HepG2 (cell line): ENCODE measurements at regions not wholly inside any gene's neighbourhood (a gene's known extent, or its start where the extent isn't known, plus 50 kb on each side); places are given as distances from the start of the nearest gene placed in this dataset.
A peak's percentile ranks its signal among the peaks of the same experiment; 100 is the strongest.

Experiments used
- ATAC-seq: fragments of 200-7000 bp; cut with Tn5 transposase; 3 replicates; pipeline ENCODE4 v1.9.1; 2020; ENCODE audit warnings: mild to moderate bottlenecking, moderate library complexity
- BruUV-seq: library from RNA; stranded (reverse); fragments of 400-500 nt; replicated peaks from 2 replicates; lab custom pipeline; 2021; lab: Mats Ljungman, UMichigan
- CTCF ChIA-PET: fragments of 300-600 bp; formaldehyde crosslinking; extraction: SDS; loops from one replicate; lab custom pipeline; 2021; ENCODE audit warnings: low total read pairs, inconsistent platforms, low intra/inter-chr PET ratio; lab: Yijun Ruan, JAX
- POLR2A ChIA-PET: fragments of 350-600 bp; sonication (Branson Sonifier 250); formaldehyde crosslinking; loops from one replicate; lab custom pipeline; 2020; ENCODE audit warnings: antibody characterized with exemption, inconsistent platforms; lab: Yijun Ruan, JAX
- DNase-seq: peaks from one replicate; pipeline ENCODE4 v3.0.0-alpha.2; 2015; ENCODE audit warnings: low spot score
- FAIRE-seq: peaks from 3 replicates; lab custom pipeline; 2011; peaks lifted over from hg19 to GRCh38; lab: Jason Lieb, UNC
- H2AFZ ChIP-seq: one replicate; pipeline ENCODE4 v1.6.1; 2011; ENCODE audit warnings: low read length, inconsistent platforms
- H3K27ac ChIP-seq: fragments of 300-600 bp; 3 replicates; pipeline ENCODE4 v1.8.0; 2011; ENCODE audit warnings: mixed run types, mild to moderate bottlenecking, mixed read lengths, low read length, inconsistent platforms; ENCODE audit not compliant: insufficient read depth; ENCODE audit errors: extremely low read length
- H3K27me3 ChIP-seq, 2 experiments: fragments of 200-600 bp in 1 of 2; 2 replicates in 1 of 2; 3 replicates in 1 of 2; pipeline versions ENCODE4 v1.6.0 to v1.8.0; 2011; ENCODE audit warnings: low read length in 2 of 2, mild to moderate bottlenecking in 2 of 2, moderate library complexity in 2 of 2, inconsistent platforms in 1 of 2; ENCODE audit not compliant: insufficient read depth in 2 of 2, control insufficient read depth in 1 of 2
- H3K36me3 ChIP-seq, 2 experiments: fragments of 200-600 bp in 1 of 2; replicated peaks in 1 of 2; 2 replicates in 1 of 2; 3 replicates in 1 of 2; pipeline versions ENCODE4 v1.5.1 to v1.8.0; 2011; ENCODE audit warnings: low read length in 2 of 2, inconsistent platforms in 1 of 2; ENCODE audit not compliant: insufficient read depth in 2 of 2, control insufficient read depth in 1 of 2
- H3K4me1 ChIP-seq: 2 replicates; pipeline ENCODE4 v1.5.1; 2012; ENCODE audit warnings: low read length, inconsistent platforms; ENCODE audit not compliant: insufficient read depth
- H3K4me2 ChIP-seq: 2 replicates; pipeline ENCODE4 v1.6.0; 2011; ENCODE audit warnings: low read depth, low read length, inconsistent platforms
- H3K4me3 ChIP-seq, 3 experiments: fragments of 200-600 bp in 1 of 3; sonication (generic), shearing (Covaris generic) in 1 of 3; replicated peaks in 1 of 3; 2 replicates each; pipeline ENCODE4 v1.5.1; 2011 to 2016; ENCODE audit warnings: low read length in 3 of 3, inconsistent platforms in 2 of 3, low read depth in 2 of 3, mild to moderate bottlenecking in 2 of 3, control low read depth in 1 of 3, mixed read lengths in 1 of 3; ENCODE audit not compliant: insufficient read depth in 1 of 3
- H3K79me2 ChIP-seq: one replicate; pipeline ENCODE4 v1.6.1; 2011; ENCODE audit warnings: low read length, inconsistent platforms; ENCODE audit not compliant: insufficient read depth
- H3K9ac ChIP-seq: 2 replicates; pipeline ENCODE4 v1.6.0; 2011; ENCODE audit warnings: mild to moderate bottlenecking, low read depth, low read length, inconsistent platforms; ENCODE audit not compliant: insufficient read depth
- H3K9me3 ChIP-seq: 2 replicates; pipeline ENCODE4 v1.5.1; 2012; ENCODE audit warnings: mild to moderate bottlenecking, low read length
- H4K20me1 ChIP-seq: 2 replicates; pipeline ENCODE4 v1.6.0; 2011; ENCODE audit warnings: inconsistent platforms, mild to moderate bottlenecking, low read length, moderate library complexity; ENCODE audit not compliant: insufficient read depth
- ELF4 ChIP-seq: sonication (generic); formaldehyde crosslinking; IDR thresholded peaks from 2 replicates; pipeline ENCODE4 v1.5.0; 2020; ENCODE audit warnings: missing genetic modification reagents, mild to moderate bottlenecking, moderate library complexity, borderline replicate concordance
- ISX ChIP-seq: sonication (generic); formaldehyde crosslinking; conservative IDR thresholded peaks from 2 replicates; pipeline ENCODE4 v1.5.0; 2020; ENCODE audit warnings: missing genetic modification reagents
- KDM6A ChIP-seq: IDR thresholded peaks from 2 replicates; pipeline ENCODE4 v1.6.1; 2016; ENCODE audit warnings: low read depth
- KMT2B ChIP-seq: IDR thresholded peaks from 2 replicates; pipeline ENCODE4 v1.6.1; 2016; ENCODE audit warnings: missing genetic modification reagents, missing compliant biosample characterization
- MAFF ChIP-seq: IDR thresholded peaks from 2 replicates; pipeline ENCODE4 v1.6.1; 2011; ENCODE audit warnings: low read depth, low read length, improper control_type of control experiment
- NFE2L2 ChIP-seq: fragments of 150-350 bp; IDR thresholded peaks from 2 replicates; pipeline ENCODE4 v1.6.1; 2014; ENCODE audit warnings: low read length
- RXRB ChIP-seq: IDR thresholded peaks from 2 replicates; pipeline ENCODE4 v1.6.1; 2016; ENCODE audit warnings: borderline replicate concordance, missing genetic modification reagents, missing compliant biosample characterization
- ZFY ChIP-seq: sonication (generic); formaldehyde crosslinking; IDR thresholded peaks from 2 replicates; pipeline ENCODE4 v1.4.0; 2020; ENCODE audit warnings: missing genetic modification reagents
- ZNF367 ChIP-seq: sonication (generic); formaldehyde crosslinking; IDR thresholded peaks from 2 replicates; pipeline ENCODE4 v1.4.0; 2020; ENCODE audit warnings: missing genetic modification reagents, borderline replicate concordance
- ZSCAN30 ChIP-seq: sonication (generic); formaldehyde crosslinking; IDR thresholded peaks from 2 replicates; pipeline ENCODE4 v1.5.0; 2020; ENCODE audit warnings: mild to moderate bottlenecking, missing genetic modification reagents
- WGBS: methylation state at CpG from one replicate; pipeline ENCODE4 v1.1.6; 2017; ENCODE audit warnings: low lambda C conversion rate; 5-methylcytosine and 5-hydroxymethylcytosine counted together
- in situ Hi-C: cut with HindIII; loops from 2 replicates; pipeline ENCODE4 v1.10.0; 2017; ENCODE audit warnings: low pct_unique_long_range_greater_than_20kb; ENCODE audit not compliant: extremely low pct_ligation_motif_present
- intact Hi-C: fragments of 100-400 bp; cut with micrococcal nuclease; formaldehyde crosslinking; loops from one replicate; pipeline ENCODE4 v1.10.0; 2022; ENCODE audit not compliant: unreplicated experiment
- TF ChIP-seq, protein P1 (sequence below): sonication (generic); formaldehyde crosslinking; IDR thresholded peaks from 2 replicates; pipeline ENCODE4 v1.5.0; 2020; ENCODE audit warnings: mild to moderate bottlenecking, missing genetic modification reagents, borderline replicate concordance
- TF ChIP-seq, protein P2 (sequence below): sonication (generic); formaldehyde crosslinking; IDR thresholded peaks from 2 replicates; pipeline ENCODE4 v1.9.0; 2021; ENCODE audit warnings: missing genetic modification reagents, mild to moderate bottlenecking, borderline replicate concordance
- TF ChIP-seq, protein P3 (sequence below): sonication (generic); formaldehyde crosslinking; IDR thresholded peaks from 2 replicates; pipeline ENCODE4 v1.5.0; 2020; ENCODE audit warnings: missing genetic modification reagents
- TF ChIP-seq, protein P4 (sequence below): sonication (generic); formaldehyde crosslinking; IDR thresholded peaks from 2 replicates; pipeline ENCODE4 v1.4.0; 2020; ENCODE audit warnings: missing genetic modification reagents, borderline replicate concordance
- TF ChIP-seq, protein P5 (sequence below): sonication (generic); formaldehyde crosslinking; IDR thresholded peaks from 2 replicates; pipeline ENCODE4 v1.8.1; 2022; ENCODE audit warnings: mild to moderate bottlenecking, missing genetic modification reagents

DNA sequence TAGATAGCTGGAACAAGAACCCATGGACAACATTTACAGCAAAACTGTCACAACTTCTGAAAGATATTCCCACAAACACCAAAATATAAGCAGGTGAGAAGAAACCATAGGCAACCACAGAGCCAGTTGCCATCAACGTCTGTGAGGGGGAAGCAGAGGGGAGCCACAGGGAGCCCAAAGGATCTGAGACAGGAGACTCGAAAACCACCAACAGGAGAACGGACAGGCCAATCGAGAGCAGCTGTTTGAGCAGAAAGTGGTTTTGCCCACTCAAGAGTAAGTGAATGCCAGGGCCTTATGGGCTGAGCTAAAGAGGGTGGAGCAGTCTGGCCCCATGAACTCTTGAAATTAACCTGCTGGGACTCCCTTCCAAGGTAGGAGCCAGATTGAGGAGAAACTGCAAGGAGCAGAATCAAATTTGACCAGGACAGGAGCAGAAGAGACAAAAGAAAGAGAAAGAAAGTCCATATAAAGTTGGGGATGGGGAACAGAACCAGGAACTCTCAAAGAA lies 195.4 kb downstream of the ANKRD60 start (continued):
- TF ChIP-seq, protein P1, sequence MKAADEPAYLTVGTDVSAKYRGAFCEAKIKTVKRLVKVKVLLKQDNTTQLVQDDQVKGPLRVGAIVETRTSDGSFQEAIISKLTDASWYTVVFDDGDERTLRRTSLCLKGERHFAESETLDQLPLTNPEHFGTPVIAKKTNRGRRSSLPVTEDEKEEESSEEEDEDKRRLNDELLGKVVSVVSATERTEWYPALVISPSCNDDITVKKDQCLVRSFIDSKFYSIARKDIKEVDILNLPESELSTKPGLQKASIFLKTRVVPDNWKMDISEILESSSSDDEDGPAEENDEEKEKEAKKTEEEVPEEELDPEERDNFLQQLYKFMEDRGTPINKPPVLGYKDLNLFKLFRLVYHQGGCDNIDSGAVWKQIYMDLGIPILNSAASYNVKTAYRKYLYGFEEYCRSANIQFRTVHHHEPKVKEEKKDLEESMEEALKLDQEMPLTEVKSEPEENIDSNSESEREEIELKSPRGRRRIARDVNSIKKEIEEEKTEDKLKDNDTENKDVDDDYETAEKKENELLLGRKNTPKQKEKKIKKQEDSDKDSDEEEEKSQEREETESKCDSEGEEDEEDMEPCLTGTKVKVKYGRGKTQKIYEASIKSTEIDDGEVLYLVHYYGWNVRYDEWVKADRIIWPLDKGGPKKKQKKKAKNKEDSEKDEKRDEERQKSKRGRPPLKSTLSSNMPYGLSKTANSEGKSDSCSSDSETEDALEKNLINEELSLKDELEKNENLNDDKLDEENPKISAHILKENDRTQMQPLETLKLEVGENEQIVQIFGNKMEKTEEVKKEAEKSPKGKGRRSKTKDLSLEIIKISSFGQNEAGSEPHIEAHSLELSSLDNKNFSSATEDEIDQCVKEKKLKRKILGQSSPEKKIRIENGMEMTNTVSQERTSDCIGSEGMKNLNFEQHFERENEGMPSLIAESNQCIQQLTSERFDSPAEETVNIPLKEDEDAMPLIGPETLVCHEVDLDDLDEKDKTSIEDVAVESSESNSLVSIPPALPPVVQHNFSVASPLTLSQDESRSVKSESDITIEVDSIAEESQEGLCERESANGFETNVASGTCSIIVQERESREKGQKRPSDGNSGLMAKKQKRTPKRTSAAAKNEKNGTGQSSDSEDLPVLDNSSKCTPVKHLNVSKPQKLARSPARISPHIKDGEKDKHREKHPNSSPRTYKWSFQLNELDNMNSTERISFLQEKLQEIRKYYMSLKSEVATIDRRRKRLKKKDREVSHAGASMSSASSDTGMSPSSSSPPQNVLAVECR (CRISPR knock-in tag) = no peak
- TF ChIP-seq ZFY (CRISPR knock-in tag) = no peak

DNA sequence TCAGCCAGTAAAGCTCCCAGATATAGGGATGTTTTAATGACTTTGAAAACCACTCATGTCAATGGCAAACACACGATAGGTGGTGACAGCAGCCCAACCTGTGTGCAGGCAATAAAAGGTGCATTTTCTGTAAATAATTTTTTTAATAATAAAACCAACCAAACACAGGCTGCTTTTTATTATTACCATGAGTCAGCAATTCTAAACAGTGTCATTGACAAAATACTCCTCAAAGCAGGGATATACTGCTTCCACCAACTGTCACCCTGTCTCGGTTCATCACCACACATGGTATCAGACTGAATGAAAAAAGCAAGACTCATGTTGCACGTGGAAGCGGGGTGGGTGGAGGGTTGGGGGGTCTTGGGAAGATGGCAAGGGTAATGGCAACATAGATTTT lies 195.9 kb downstream of the ANKRD60 start:
- ChIA-PET CTCF (no interaction called here), POLR2A (no interaction called here)
- Histone ChIP-seq H3K4me3 (no peak overlapping the region), H3K9ac (no peak overlapping the region), H4K20me1 (no peaks in the 10 kb centered on the region), H3K27ac (no peak overlapping the region), H3K36me3 (no peaks in the 10 kb centered on the region), H3K9me3 (no peaks in the 10 kb centered on the region), H3K4me2 (no peak overlapping the region), H3K27me3 (0 out of 5 replicates have a peak, but pooled peaks cover 0 to 9% of the 10 kb centered on the region in 2 experiments), H2AFZ (no peak overlapping the region), H3K4me1 (no peaks in the 10 kb centered on the region), H3K79me2 (no peaks in the 10 kb centered on the region)
- WGBS = 17% methylated on average over 4 of the region's 4 CpGs
- no peak for FAIRE-seq
- in situ Hi-C loops (no loop called here), intact Hi-C loops (no loop called here)
- no peak for ATAC-seq
- no TSS peak for BruUV-seq
- DNase-seq = no peak
- no peak for TF ChIP-seq KMT2B (CRISPR knock-in tag)
- peak; percentile 77 for TF ChIP-seq NFE2L2
- TF ChIP-seq ELF4 = no peak
- TF ChIP-seq RXRB (CRISPR knock-in tag) = no peak
- TF ChIP-seq, protein P2, sequence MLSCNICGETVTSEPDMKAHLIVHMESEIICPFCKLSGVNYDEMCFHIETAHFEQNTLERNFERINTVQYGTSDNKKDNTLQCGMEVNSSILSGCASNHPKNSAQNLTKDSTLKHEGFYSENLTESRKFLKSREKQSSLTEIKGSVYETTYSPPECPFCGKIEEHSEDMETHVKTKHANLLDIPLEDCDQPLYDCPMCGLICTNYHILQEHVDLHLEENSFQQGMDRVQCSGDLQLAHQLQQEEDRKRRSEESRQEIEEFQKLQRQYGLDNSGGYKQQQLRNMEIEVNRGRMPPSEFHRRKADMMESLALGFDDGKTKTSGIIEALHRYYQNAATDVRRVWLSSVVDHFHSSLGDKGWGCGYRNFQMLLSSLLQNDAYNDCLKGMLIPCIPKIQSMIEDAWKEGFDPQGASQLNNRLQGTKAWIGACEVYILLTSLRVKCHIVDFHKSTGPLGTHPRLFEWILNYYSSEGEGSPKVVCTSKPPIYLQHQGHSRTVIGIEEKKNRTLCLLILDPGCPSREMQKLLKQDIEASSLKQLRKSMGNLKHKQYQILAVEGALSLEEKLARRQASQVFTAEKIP (CRISPR knock-in tag) = no peak
- TF ChIP-seq, protein P3, sequence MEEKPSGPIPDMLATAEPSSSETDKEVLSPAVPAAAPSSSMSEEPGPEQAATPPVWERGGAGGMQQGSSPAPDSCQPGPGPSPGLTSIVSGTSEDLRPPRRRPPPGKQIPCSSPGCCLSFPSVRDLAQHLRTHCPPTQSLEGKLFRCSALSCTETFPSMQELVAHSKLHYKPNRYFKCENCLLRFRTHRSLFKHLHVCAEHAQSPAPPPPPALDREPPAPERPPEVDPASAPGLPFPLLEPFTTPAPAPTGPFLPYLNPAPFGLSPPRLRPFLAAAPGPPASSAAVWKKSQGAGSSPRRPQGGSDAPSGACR (CRISPR knock-in tag) = no peak
- TF ChIP-seq ISX (CRISPR knock-in tag) = no peak
- no peak for TF ChIP-seq ZSCAN30 (CRISPR knock-in tag)
- peak; percentile 98 for TF ChIP-seq MAFF
- TF ChIP-seq, protein P4, sequence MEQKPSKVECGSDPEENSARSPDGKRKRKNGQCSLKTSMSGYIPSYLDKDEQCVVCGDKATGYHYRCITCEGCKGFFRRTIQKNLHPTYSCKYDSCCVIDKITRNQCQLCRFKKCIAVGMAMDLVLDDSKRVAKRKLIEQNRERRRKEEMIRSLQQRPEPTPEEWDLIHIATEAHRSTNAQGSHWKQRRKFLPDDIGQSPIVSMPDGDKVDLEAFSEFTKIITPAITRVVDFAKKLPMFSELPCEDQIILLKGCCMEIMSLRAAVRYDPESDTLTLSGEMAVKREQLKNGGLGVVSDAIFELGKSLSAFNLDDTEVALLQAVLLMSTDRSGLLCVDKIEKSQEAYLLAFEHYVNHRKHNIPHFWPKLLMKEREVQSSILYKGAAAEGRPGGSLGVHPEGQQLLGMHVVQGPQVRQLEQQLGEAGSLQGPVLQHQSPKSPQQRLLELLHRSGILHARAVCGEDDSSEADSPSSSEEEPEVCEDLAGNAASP (CRISPR knock-in tag) = no peak
- TF ChIP-seq, protein P5, sequence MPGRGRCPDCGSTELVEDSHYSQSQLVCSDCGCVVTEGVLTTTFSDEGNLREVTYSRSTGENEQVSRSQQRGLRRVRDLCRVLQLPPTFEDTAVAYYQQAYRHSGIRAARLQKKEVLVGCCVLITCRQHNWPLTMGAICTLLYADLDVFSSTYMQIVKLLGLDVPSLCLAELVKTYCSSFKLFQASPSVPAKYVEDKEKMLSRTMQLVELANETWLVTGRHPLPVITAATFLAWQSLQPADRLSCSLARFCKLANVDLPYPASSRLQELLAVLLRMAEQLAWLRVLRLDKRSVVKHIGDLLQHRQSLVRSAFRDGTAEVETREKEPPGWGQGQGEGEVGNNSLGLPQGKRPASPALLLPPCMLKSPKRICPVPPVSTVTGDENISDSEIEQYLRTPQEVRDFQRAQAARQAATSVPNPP (CRISPR knock-in tag) = no peak
- no peak for TF ChIP-seq KDM6A (CRISPR knock-in tag)
- TF ChIP-seq ZNF367 (CRISPR knock-in tag) = no peak
